SK-N-SH treated with all-trans-retinoic acid at 6 μM for 48 hours (cell line): ENCODE measurements at regions not wholly inside any gene's neighbourhood (a gene's known extent, or its start where the extent isn't known, plus 50 kb on each side); places are given as distances from the start of the nearest gene placed in this dataset.

Source experiments
- ATAC-seq: fragments of 200-7000 bp; cut with Tn5 transposase; 3 replicates; pipeline ENCODE4 v1.9.1; 2020; ENCODE audit warnings: mild to moderate bottlenecking, moderate library complexity
- ARNTL ChIP-seq: fragments of 450-650 bp; formaldehyde crosslinking; IDR thresholded peaks from 2 replicates; pipeline ENCODE4 v1.5.0; 2020; ENCODE audit warnings: low read depth, mild to moderate bottlenecking, moderate library complexity, borderline replicate concordance
- BACH2 ChIP-seq: fragments of 250-450 bp; sonication (Bioruptor Pico); IDR thresholded peaks from 2 replicates; pipeline ENCODE4 v1.9.0; 2021; ENCODE audit warnings: mild to moderate bottlenecking, borderline replicate concordance
- CREB5 ChIP-seq: fragments of 250-450 bp; sonication (Bioruptor Pico); IDR thresholded peaks from 2 replicates; pipeline ENCODE4 v1.5.1; 2020; ENCODE audit warnings: low read depth, mild to moderate bottlenecking, moderate library complexity
- CSDC2 ChIP-seq: fragments of 250-450 bp; sonication (Bioruptor Pico); IDR thresholded peaks from 2 replicates; pipeline ENCODE4 v1.5.0; 2020; ENCODE audit warnings: mild to moderate bottlenecking, moderate library complexity
- CSRNP3 ChIP-seq: fragments of 250-450 bp; sonication (Bioruptor Pico); IDR thresholded peaks from 2 replicates; pipeline ENCODE4 v1.5.1; 2021; ENCODE audit warnings: mild to moderate bottlenecking, moderate library complexity
- ESRRG ChIP-seq: fragments of 250-450 bp; sonication (Bioruptor Pico); IDR thresholded peaks from 2 replicates; pipeline ENCODE4 v1.6.1; 2021; ENCODE audit warnings: mild to moderate bottlenecking
- GLIS3 ChIP-seq: fragments of 250-450 bp; sonication (Bioruptor Pico); IDR thresholded peaks from 2 replicates; pipeline ENCODE4 v1.5.0; 2020; ENCODE audit warnings: mild to moderate bottlenecking, moderate library complexity
- ISL1 ChIP-seq: fragments of 250-450 bp; sonication (Bioruptor Pico); IDR thresholded peaks from 2 replicates; pipeline ENCODE4 v2.1.2; 2022; ENCODE audit warnings: mild to moderate bottlenecking, moderate library complexity
- OSR1 ChIP-seq: fragments of 250-450 bp; sonication (Bioruptor Pico); IDR thresholded peaks from 2 replicates; pipeline ENCODE4 v1.8.0; 2022; ENCODE audit warnings: moderate library complexity, mild to moderate bottlenecking, inconsistent platforms
- PPARA ChIP-seq: fragments of 250-450 bp; sonication (Bioruptor Pico); IDR thresholded peaks from 2 replicates; pipeline ENCODE4 v1.5.0; 2020; ENCODE audit warnings: mild to moderate bottlenecking, borderline replicate concordance
- RARB ChIP-seq: fragments of 250-450 bp; sonication (Bioruptor Pico); IDR thresholded peaks from 2 replicates; pipeline ENCODE4 v1.8.0; 2021; ENCODE audit warnings: mild to moderate bottlenecking, moderate library complexity
- SNAI2 ChIP-seq: fragments of 250-450 bp; sonication (Bioruptor Pico); IDR thresholded peaks from 2 replicates; pipeline ENCODE4 v1.5.0; 2020; ENCODE audit warnings: mild to moderate bottlenecking, moderate library complexity
- TCF4 ChIP-seq: fragments of 250-450 bp; sonication (Bioruptor Pico); IDR thresholded peaks from 2 replicates; pipeline ENCODE4 v1.8.0; 2021; ENCODE audit warnings: mild to moderate bottlenecking, moderate library complexity, borderline replicate concordance
- TOX ChIP-seq: fragments of 250-450 bp; sonication (Bioruptor Pico); IDR thresholded peaks from 2 replicates; pipeline ENCODE4 v1.8.0; 2021; ENCODE audit warnings: mild to moderate bottlenecking, moderate library complexity, borderline replicate concordance
- ZC3H10 ChIP-seq: fragments of 250-450 bp; sonication (Bioruptor Pico); IDR thresholded peaks from 2 replicates; pipeline ENCODE4 v1.5.1; 2021; ENCODE audit warnings: mild to moderate bottlenecking, moderate library complexity
- ZFP3 ChIP-seq: fragments of 250-450 bp; sonication (Bioruptor Pico); IDR thresholded peaks from 2 replicates; pipeline ENCODE4 v1.5.0; 2020; ENCODE audit warnings: mild to moderate bottlenecking, moderate library complexity
- ZNF70 ChIP-seq: fragments of 450-650 bp; formaldehyde crosslinking; IDR thresholded peaks from 2 replicates; pipeline ENCODE4 v1.5.0; 2020; ENCODE audit warnings: mild to moderate bottlenecking, moderate library complexity
- ZNF8 ChIP-seq: fragments of 450-650 bp; formaldehyde crosslinking; IDR thresholded peaks from 2 replicates; pipeline ENCODE4 v1.5.0; 2020; ENCODE audit warnings: mild to moderate bottlenecking, moderate library complexity
- TF ChIP-seq, protein P1 (sequence below): fragments of 250-450 bp; sonication (Bioruptor Pico); IDR thresholded peaks from 2 replicates; pipeline ENCODE4 v1.8.0; 2021; ENCODE audit warnings: low read depth, mild to moderate bottlenecking, moderate library complexity, borderline replicate concordance
- TF ChIP-seq, protein P2 (sequence below): fragments of 250-450 bp; sonication (Bioruptor Pico); IDR thresholded peaks from 2 replicates; pipeline ENCODE4 v1.8.0; 2020; ENCODE audit warnings: mild to moderate bottlenecking, moderate library complexity, borderline replicate concordance

GRCh38 chr11:90700789-90701439 is 478.1 kb upstream of the CHORDC1 start (continued):
- TF ChIP-seq CSRNP3 = no peak
- no peak for TF ChIP-seq ISL1 (CRISPR knock-in tag)
- no peak for TF ChIP-seq SNAI2 (CRISPR knock-in tag)
- no peak for TF ChIP-seq ZFP3 (CRISPR knock-in tag)
- no peak for TF ChIP-seq BACH2 (CRISPR knock-in tag)

DNA sequence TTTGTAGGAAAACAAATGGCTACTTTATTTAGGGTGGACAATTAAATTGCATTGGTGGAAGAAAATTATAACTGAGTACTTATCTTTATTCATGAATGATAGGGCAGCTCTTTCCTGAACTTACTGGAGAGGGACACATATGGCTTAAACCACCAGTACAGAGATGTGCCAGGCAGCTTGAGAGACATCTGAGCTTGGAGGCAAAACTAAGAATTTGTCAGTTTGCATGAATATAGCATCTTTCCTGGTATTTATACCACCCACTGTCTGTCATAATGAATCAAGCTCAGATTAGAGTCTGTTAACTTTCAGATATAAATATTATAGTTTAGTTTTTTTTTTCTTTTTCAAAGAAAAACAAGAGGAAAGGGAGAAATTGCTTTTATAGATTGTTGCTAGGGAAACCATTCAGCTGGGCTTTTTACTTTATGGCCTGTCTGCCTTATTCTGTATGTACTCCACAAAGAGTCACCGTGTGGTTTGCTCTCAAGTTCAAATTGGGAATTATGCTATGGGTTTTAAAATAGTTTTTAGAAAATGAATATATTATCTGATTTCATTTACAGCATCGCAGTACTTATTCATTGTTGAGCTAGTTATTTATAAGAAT is 477.0 kb upstream of the CHORDC1 start:
- TF ChIP-seq ZNF8 (CRISPR knock-in tag) (no peak), PPARA (CRISPR knock-in tag) (no peak), CSDC2 (CRISPR knock-in tag) (no peak), GLIS3 (CRISPR knock-in tag) (no peak), ARNTL (CRISPR knock-in tag) (no peak), CSRNP3 (no peak), TOX (CRISPR knock-in tag) (no peak), ISL1 (CRISPR knock-in tag) (no peak), OSR1 (CRISPR knock-in tag) (no peak), ESRRG (CRISPR knock-in tag) (no peak), ZC3H10 (CRISPR knock-in tag) (no peak), ZFP3 (CRISPR knock-in tag) (no peak), TCF4 (CRISPR knock-in tag) (no peak), ZNF70 (CRISPR knock-in tag) (no peak), CREB5 (CRISPR knock-in tag) (no peak), BACH2 (CRISPR knock-in tag) (no peak)
- TF ChIP-seq, protein P1, sequence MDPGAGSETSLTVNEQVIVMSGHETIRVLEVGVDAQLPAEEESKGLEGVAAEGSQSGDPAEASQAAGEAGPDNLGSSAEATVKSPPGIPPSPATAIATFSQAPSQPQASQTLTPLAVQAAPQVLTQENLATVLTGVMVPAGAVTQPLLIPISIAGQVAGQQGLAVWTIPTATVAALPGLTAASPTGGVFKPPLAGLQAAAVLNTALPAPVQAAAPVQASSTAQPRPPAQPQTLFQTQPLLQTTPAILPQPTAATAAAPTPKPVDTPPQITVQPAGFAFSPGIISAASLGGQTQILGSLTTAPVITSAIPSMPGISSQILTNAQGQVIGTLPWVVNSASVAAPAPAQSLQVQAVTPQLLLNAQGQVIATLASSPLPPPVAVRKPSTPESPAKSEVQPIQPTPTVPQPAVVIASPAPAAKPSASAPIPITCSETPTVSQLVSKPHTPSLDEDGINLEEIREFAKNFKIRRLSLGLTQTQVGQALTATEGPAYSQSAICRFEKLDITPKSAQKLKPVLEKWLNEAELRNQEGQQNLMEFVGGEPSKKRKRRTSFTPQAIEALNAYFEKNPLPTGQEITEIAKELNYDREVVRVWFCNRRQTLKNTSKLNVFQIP = no peak
- TF ChIP-seq, protein P2, sequence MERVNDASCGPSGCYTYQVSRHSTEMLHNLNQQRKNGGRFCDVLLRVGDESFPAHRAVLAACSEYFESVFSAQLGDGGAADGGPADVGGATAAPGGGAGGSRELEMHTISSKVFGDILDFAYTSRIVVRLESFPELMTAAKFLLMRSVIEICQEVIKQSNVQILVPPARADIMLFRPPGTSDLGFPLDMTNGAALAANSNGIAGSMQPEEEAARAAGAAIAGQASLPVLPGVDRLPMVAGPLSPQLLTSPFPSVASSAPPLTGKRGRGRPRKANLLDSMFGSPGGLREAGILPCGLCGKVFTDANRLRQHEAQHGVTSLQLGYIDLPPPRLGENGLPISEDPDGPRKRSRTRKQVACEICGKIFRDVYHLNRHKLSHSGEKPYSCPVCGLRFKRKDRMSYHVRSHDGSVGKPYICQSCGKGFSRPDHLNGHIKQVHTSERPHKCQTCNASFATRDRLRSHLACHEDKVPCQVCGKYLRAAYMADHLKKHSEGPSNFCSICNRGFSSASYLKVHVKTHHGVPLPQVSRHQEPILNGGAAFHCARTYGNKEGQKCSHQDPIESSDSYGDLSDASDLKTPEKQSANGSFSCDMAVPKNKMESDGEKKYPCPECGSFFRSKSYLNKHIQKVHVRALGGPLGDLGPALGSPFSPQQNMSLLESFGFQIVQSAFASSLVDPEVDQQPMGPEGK = no peak
- TF ChIP-seq, all 23 proteins: peak for 0
- ATAC-seq = no peak

DNA sequence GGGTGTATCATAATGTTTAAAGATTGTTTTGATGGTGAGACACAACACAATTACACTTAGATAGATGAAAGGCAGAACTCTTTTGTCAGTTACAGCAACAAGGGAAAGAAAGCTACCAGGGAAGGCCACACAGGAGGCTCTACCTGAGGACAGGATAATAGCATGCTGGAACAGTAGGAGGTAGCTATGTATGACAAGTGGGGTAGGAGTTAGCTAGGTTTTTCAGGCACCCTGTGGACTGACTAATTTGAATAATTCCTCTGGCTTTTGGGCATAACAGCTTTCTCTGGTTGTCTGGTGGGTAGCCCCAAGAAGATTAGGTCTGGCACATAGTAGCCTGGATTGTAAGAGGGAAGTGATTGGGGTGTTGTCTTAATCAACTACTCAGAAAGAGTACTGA is 475.4 kb upstream of the CHORDC1 start:
- no peak for ATAC-seq
- TF ChIP-seq SNAI2 (CRISPR knock-in tag) (no peak), TOX (CRISPR knock-in tag) (no peak), BACH2 (CRISPR knock-in tag) (no peak), ZNF8 (CRISPR knock-in tag) (no peak), ZNF70 (CRISPR knock-in tag) (no peak), ZFP3 (CRISPR knock-in tag) (no peak), CSRNP3 (no peak), RARB (CRISPR knock-in tag) (no peak)
- TF ChIP-seq, protein P1 = no peak
- TF ChIP-seq, protein P2 = no peak
